Upper lobe of right lung (tissue), 1 donor: ENCODE measurements at regions not wholly inside any gene's neighbourhood (a gene's known extent, or its start where the extent isn't known, plus 50 kb on each side); places are given as distances from the start of the nearest gene placed in this dataset.

Experiments used
- ATAC-seq: fragments of 200-7000 bp; cut with Tn5 transposase; one replicate; pipeline ENCODE4 v1.9.1; 2020; ENCODE audit warnings: mild to moderate bottlenecking, moderate library complexity
- DNase-seq: peaks from one replicate; pipeline ENCODE4 v3.0.0-alpha.2; 2020
- H3K27ac ChIP-seq: fragments of 200-600 bp; one replicate; pipeline ENCODE4 v1.8.0; 2022
- H3K27me3 ChIP-seq: fragments of 200-600 bp; one replicate; pipeline ENCODE4 v1.8.0; 2022; ENCODE audit warnings: mild to moderate bottlenecking
- H3K36me3 ChIP-seq: fragments of 200-600 bp; one replicate; pipeline ENCODE4 v1.8.0; 2022
- H3K4me1 ChIP-seq: fragments of 200-600 bp; one replicate; pipeline ENCODE4 v1.8.0; 2022
- H3K4me3 ChIP-seq: fragments of 200-600 bp; one replicate; pipeline ENCODE4 v1.8.0; 2022; ENCODE audit warnings: mild to moderate bottlenecking
- H3K9me3 ChIP-seq: fragments of 200-600 bp; one replicate; pipeline ENCODE4 v1.8.0; 2022
- CTCF ChIP-seq: fragments of 200-600 bp; IDR thresholded peaks from one replicate; pipeline ENCODE4 v1.8.0; 2022; ENCODE audit warnings: antibody characterized with exemption
- intact Hi-C: fragments of 100-400 bp; cut with DNase I; formaldehyde crosslinking; loops from one replicate; pipeline ENCODE4 v1.11.0; 2022
- donor health status: DM: no; HTN: yes; CAD: no; lungs with severe emphysema.

- Histone ChIP-seq H3K4me3 (no peak overlapping the region), H3K4me1 (peaks cover 26% of the 10 kb centered on the region), H3K27ac (no peak overlapping the region), H3K9me3 (no peaks in the 10 kb centered on the region), H3K36me3 (no peaks in the 10 kb centered on the region), H3K27me3 (no peaks in the 10 kb centered on the region)
- DNase-seq (no peak), ATAC-seq (no peak)
- TF ChIP-seq CTCF: no peak
- intact Hi-C loops: no loop called here
Observed at GRCh38 chr10:3475367-3475766, 302.8 kb upstream of the PITRM1 start.

DNA sequence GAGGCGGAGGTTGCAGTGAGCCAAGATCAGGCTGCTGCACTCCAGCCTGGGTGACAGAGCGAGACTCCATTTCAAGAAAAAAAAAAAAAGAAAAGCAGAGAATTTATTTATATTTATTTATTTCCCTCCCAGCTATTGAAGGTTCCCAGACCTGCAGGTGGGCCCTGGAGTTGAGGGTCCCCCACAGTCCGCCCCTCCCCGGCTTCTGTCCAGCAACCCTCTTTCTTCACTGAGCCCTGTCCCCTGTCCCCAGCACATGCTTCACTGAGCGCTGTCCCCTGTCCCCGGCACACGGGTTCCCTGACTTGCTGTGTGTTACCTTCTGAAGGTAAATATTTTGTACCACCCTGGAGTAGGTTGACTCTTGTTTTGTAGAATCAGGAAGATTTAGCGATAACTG lies 301.7 kb upstream of the PITRM1 start:
- no peak overlapping the region for H3K4me3 ChIP-seq
- H3K27ac ChIP-seq: no peak overlapping the region
- peaks cover 35% of the 10 kb centered on the region for H3K4me1 ChIP-seq
- DNase-seq (no peak), ATAC-seq (no peak)
- TF ChIP-seq CTCF: no peak
- intact Hi-C loops: no loop called here
- H3K9me3 ChIP-seq: no peaks in the 10 kb centered on the region
- no peaks in the 10 kb centered on the region for H3K36me3 ChIP-seq
- no peaks in the 10 kb centered on the region for H3K27me3 ChIP-seq

- intact Hi-C loops: no loop called here
- H3K27ac ChIP-seq: peak overlapping the region; percentile 77
- DNase-seq (no peak), ATAC-seq (peak; percentile 8)
- H3K4me3 ChIP-seq: peak overlapping the region; percentile 37
- TF ChIP-seq CTCF: no peak
- no peaks in the 10 kb centered on the region for H3K36me3 ChIP-seq
- no peaks in the 10 kb centered on the region for H3K9me3 ChIP-seq
- H3K4me1 ChIP-seq: peaks cover 45% of the 10 kb centered on the region
- H3K27me3 ChIP-seq: no peaks in the 10 kb centered on the region
Observed at GRCh38 chr10:3473271-3473670, 300.7 kb upstream of the PITRM1 start.

- H3K4me3 ChIP-seq: peak overlapping the region; percentile 37
Observed at GRCh38 chr10:3472287-3473051, 299.9 kb upstream of the PITRM1 start.

DNA sequence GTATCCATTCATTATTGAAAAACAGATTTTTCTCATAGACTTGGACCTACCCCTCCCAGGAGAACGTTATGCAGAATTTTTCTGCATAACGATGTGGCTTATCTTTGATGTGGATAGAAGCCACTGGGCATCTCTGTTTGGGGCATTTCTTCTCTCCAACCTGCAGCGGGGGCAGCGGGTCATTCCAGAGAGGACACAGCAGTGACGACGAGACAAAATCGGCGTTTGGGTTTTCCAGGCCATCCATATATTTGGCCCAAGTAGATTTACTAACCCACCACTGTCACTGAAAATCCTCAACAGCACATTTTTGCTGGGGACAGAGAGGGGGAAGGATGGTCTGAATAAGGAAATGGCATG lies 299.3 kb upstream of the PITRM1 start:
- Histone ChIP-seq H3K27me3 (no peaks in the 10 kb centered on the region), H3K27ac (peak overlapping the region; percentile 77), H3K36me3 (no peaks in the 10 kb centered on the region), H3K4me1 (peaks cover 58% of the 10 kb centered on the region), H3K4me3 (no peak overlapping the region), H3K9me3 (no peaks in the 10 kb centered on the region)
- intact Hi-C loops: no loop called here
- ATAC-seq: no peak
- no peak for DNase-seq
- no peak for TF ChIP-seq CTCF

More at GRCh38 chr10:3472287-3473051, 299.9 kb upstream of the PITRM1 start:
- H3K36me3 ChIP-seq: no peaks in the 10 kb centered on the region
- no peaks in the 10 kb centered on the region for H3K9me3 ChIP-seq
- no peak for TF ChIP-seq CTCF
- H3K27ac ChIP-seq: peak overlapping the region; percentile 77
- no peak for DNase-seq
- peak; percentile 79 for ATAC-seq
- H3K27me3 ChIP-seq: no peaks in the 10 kb centered on the region
- peaks cover 53% of the 10 kb centered on the region for H3K4me1 ChIP-seq
- intact Hi-C loops: no loop called here
